GM18508 (cell line): ENCODE measurements at regions not wholly inside any gene's neighbourhood (a gene's known extent, or its start where the extent isn't known, plus 50 kb on each side); places are given as distances from the start of the nearest gene placed in this dataset.
"Not testable (repeated sequence)": the region's sequence is repeated elsewhere in the genome, so short reads cannot be mapped to it uniquely, and the experiment has no call there.

ENCODE experiments used
- ATAC-seq: cut with Tn5 transposase; IDR thresholded peaks from one replicate; pipeline ENCODE4 v1.9.1; 2021; ENCODE audit warnings: moderate number of reproducible peaks; ENCODE audit not compliant: insufficient read depth, unreplicated experiment

DNA sequence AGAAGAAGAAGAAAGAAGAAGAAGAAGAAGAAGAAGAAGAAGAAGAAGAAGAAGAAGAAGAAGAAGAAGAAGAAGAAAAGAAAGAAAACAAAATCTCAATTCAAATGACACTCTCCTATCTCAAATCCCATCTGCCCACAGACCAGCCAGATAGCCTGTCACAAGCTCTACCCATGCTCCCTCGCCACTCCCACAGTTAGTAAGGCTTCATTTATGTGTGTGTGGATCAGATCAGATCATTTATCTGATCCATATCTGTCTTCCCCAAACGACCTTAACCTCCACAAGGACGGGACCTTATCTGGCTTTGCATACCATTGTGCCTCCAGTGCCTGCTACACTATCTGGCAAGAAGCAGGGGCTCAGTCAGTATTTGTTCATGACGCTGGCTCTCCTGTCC lies 81.9 kb upstream of the RREB1 start:
- no peak for ATAC-seq

DNA sequence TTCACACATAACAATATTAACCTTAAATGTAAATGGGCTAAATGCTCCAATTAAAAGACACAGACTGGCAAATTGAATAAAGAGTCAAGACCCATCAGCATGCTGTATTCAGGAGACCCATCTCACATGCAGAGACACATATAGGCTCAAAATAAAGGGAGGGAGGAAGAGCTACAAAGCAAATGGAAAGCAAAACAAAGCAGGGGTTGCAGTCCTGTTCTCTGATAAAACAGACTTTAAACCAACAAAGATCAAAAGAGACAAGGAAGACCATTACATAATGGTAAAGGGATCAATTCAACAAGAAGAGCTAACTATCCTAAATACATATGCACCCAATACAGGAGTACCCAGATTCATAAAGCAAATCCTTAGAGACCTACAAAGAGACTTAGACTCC lies 78.8 kb upstream of the RREB1 start:
- ATAC-seq: not testable (repeated sequence)

DNA sequence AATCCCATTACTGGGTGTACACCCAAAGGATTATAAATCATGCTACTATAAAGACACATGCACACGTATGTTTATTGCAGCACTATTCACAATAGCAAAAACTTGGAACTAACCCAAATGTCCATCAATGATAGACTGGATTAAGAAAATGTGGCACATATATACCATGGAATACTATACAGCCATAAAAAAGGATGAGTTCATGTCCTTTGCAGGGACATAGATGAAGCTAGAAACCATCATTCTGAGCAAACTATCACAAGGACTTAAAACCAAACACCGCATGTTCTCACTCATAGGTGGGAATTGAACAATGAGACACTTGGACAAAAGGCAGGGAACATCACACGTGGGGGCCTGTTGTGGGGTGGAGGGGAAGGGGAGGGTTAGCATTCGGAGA lies 76.8 kb upstream of the RREB1 start:
- not testable (repeated sequence) for ATAC-seq

DNA sequence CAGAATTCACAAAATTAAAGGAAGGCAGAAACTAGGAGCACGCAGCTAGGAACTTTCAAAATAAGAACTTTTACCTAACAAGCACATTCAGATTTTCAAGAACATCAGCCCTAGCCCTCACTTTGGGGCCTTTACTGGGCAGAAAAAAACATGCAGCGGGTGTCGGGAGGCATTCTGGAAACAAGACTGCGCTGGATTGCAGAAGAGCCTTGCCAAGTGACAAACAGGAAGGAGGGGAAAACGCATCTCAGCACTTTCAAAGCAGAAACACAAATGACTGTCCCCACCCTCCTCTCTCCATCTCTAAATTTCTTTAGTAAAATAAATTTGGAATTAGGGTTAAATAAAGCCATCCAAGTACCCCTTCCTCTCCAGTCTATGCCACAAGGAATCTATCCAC lies 74.6 kb upstream of the RREB1 start:
- no peak for ATAC-seq

DNA sequence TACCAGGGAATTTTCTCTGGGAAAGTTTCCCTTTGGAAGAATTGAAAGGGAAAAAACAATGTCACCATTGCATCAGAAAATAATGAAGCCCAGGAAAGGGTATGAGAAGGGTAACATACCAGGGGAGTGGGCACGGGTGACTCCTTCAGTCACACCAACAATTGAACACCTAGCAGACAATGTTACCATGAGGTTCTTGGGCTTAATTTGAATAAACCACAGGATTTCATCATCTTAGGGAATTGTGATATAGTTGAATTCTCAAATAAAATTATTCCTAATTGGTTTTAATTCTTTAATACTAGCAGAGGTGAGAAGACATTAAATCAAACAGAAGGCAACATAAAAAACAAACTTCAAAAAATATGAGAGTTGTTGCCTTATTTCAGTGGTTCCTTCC lies 73.7 kb upstream of the RREB1 start:
- no peak for ATAC-seq

DNA sequence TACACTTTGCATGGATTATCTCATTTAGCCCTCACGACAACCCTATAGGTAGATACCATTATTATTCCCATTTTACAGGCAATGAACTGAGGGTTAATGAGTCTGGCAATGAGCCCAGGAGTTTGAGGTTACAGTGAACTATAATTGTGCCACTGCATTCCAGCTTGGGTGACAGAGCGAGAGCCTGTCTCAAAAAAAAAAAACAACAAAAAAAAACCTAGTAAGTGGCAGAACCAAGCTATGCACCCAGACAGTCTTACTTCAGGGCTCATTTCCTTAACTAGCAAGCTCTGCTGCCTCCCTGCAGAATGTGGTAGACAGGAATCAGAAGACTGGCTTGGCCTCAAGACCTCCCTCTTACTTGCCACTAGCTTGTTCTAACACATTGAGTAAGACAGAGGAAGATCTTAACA lies 71.9 kb upstream of the RREB1 start:
- no peak for ATAC-seq

DNA sequence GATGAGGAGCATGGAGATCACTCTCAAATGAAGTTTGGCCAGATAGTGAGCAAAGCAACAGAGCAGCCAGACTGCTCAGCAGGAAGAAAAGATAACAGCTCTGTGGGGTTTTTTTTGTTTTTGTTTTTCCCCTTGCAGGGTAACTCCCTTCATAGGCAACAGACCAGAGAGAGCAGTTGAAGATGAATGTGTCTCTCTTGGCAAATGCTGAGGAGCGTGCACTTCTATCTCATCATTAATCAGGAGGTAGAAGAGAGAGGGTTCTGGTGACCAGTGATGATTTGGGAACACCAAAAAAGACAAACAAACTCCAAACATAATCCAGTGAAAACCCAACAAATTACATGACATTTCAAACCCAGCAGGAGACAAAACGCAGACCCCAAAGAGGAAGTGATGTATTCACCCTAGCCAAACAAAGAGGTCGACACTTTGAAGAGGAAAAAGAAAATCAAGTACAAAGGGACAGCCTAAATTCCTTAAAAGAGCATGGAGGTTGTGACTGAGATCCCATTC lies 66.2 kb upstream of the RREB1 start:
- ATAC-seq: no peak

DNA sequence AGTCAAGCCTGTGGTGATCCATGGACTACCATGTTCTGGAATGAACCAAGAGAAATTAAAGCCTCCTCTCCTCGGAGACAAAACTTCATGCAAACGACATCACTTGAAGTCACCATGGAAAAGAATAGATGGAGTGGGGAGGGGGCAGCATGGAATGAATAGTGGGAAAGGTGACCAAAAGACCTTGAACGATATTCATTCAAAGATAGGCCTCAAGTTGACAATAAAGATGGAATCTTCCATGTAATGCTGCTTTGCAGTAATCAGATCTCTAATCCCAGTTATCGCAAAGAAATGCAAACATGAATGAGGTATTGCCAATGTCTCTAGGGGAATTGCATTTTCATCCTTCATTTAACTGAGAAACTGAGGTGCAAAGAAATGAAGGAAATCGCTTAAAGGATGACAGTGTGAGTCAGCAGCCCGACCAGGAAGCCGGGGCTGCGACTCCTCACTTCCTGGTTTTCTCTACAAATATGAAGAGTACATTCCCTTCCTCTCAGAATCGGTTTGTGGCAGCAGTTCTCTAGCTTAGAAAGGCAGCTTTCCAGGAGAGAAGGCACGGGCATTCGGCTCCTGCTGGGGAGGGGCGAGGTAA lies 65.6 kb upstream of the RREB1 start:
- no peak for ATAC-seq

DNA sequence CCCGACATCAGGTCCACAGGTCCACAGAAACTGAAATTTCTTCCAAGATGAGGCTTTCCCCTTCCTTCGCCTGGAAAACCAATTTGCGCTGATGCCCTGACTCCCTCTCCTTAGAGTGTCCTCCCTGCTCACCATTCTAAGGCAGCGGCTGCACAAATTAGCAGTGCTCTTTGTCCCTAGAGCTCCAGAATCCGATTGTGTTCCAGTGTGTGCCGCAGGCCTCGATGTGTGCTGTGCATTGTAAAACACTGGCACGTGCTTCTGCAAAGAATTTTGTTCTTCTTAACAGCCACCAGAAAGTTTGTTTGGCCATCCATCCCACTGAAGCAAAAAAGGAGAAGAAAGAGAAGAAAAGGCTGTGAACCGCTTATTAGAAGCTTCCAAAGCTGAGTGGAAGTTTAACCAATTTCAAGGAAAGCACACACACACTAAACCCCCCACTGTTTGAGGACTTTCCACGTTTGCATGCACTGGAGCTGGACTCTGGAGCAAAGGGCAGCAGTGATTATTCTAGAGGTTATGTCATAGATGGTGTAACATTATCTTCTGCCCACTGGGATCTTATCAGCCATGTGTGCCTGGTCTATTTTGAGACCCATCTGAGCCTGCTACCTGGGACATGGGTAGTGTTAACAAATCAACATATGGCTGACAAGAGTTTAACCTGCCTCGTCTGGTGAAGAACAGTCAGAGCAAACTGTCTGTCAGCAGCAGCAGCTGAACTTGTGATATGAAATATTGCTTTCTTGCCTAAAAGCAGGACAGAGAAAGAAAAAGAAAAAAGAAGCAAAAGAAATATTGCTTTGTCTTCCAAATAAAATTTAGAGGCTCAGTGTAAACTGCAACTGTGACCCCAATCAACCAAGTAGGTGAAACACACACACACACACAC lies 64.9 kb upstream of the RREB1 start:
- no peak for ATAC-seq

DNA sequence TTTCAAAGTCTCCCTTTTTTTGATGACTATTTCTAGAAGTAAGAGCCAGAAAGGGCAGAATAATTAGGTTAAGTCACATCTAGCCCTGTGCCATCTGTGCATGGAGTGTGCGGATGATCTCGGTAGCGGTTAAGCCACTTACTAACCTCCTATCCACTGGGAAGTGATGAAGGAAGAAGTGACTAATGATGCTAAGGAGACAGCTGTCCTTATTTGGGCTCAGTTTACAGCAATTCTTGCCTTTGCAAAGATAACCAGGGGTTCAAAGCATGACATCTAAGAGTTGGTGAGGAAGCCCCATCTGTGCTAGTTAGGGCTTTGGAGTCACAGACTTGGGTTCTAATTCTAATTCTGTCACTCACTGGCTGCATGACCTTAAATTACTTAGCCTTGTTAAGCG lies 62.4 kb upstream of the RREB1 start:
- ATAC-seq: no peak

DNA sequence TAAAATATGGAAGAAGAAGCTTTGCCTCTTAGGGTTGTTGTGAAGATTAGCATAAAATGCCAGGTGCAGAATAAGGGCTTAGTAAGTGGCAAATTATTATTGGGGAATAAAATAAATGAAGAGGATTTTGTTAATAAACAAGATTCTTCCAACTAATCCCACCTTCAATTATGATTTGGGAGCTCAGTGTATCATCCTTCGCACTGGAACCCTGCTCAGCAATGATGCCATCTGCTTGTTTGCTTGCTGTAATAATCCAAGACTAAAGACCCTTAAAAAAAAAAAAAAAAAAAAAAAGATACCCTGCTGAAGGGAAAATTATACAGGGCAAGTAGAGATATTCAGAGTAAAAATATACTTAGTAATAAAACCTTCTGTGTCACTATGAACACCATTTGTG lies 62.0 kb upstream of the RREB1 start:
- no peak for ATAC-seq

DNA sequence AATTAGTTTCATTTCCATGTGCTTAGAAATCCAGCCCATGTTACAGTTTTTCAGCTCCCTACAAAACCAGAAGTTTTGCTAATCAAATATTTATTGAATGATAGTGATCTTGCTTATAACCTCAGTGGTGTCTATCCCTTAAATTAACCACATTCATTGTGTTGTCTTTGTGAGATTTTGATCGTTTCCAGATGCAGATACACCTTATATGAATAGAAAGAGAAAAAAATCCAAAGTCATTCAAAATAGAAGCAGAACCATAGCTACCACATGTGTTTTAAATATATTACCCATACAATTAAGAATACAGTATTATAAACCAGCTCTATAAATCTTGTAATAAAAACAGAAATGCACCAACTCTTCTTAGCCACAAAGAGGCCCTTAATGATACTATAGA lies 60.6 kb upstream of the RREB1 start:
- no peak for ATAC-seq

DNA sequence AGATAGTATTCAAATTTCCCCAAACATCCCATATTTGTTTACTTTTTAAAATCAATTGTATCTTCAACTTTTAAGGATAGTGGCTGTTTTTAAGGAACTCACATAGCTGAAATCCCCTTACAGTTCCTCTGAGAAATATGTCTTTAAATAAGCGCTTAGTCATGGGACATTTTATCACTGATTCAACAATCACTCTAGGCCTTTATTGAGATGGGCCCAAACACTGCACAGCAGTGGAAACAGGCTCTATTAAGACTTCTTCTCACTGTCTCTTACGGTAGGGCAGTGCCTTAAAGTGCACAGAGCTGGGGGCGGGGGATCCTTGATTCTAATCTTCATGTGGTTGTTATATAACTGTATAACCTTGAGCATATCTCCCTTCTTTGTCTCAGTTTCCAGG lies 59.8 kb upstream of the RREB1 start:
- ATAC-seq: no peak

DNA sequence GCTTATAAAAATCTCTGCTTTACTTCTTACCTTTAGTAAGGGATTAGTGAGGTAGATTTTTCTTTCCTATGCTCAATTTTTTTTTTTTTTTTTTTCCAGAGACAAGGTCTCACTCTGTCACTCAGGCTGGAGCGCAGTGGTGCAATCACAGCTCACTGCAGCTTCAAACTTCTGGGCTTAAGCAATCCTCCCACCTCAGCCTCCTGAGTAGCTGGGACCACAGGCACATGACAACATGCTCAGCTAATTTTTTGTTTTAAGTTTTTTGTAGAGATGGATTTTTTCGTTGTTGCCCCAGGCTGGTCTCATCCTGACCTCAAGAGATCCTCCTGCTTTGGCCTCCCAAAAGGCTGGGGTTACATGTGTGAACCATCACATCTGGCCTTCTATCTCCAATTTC lies 58.9 kb upstream of the RREB1 start:
- ATAC-seq: no peak

DNA sequence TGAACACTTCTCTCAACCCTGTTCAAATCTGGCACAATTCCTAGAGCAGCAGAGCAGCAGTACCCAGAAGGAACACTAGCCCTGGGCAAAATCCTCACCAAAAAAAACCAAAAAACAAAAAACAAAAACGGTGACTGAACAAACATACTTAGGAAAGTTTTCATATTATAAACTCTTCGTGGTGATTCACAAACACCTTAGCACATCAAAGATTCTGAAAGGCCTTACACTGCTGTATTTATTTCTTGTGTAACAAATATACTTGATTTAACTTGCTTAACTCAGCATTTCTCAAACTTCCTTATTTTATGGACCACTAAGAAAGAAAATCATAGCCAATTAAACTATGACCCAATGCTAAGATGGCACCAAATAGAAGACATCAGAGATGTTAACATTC lies 57.8 kb upstream of the RREB1 start:
- no peak for ATAC-seq

DNA sequence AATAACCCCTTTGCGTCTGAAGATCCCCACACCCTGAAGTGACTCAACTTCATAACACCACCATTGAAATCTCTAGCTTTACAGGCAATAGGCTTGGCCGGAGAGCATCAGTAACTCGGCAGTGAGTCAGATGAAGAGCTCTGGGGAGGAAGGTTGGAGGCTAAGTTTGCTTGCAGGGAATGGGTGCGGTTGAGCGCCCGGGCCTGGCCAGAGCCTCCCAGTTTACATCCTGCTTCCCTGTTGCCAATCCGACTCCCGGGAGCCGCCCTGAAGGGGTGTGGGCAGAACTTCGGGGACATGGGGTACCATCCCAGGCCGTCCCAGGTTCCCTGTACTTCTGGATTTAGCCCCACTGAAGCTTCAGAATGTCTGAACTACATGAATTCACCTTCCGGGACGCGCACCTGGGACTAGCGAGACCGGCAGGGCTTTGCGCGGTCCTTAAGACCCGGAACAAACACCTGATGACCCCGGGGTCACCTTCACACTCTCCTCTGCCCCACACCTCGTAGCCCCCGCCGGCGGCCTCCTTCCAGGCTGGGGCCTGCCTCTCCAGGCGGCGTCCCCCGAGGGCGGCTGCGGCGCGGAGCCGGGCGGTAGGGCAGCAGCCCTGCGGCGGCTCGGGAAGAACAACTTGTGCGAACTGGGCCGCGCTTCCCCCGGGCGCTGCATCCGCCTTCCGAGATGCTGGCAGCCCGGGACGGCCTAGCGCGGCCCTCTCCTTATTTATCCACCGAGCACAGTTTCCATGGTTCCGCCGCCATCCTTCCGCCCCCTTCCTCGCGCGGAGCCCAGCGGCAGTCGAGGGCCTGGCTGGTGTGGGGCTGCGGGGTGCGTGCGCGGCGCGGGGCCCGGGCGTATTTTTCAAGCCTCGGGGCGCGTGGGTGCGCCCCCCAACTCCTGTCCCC lies 56.6 kb upstream of the RREB1 start:
- no peak for ATAC-seq

DNA sequence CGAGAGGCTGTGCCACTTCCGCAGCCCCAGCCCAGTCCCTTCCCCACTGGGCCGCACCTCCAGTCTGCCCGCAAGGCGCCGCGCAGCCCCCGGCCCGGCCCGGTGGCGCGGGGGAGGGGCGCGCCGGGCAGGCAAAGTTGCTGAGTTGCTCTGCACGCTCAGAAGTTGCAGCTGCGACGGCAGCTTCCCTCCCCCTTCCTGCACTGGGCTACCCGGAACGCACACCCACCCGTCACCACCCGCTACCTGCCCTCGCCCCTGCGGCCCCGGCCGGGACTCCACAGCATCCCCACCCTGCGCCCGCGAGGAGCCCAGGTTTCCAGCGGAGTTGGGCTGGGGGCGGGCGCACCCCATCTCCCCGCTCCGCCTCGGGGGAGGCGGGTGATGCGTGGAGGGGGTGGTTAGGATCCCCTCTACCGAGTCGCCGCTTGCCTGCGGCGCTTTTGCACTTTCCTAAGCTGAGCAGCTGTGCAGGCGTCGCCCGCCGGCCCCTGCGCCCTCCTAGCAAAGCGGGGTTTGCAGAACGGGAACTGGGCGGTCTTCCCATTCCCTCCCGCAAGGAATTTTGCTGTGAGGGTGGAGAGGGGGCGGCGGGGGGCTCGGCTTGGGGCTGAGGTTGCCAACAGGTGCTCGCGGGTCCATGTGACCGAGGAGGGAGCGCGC lies 55.9 kb upstream of the RREB1 start:
- no peak for ATAC-seq

DNA sequence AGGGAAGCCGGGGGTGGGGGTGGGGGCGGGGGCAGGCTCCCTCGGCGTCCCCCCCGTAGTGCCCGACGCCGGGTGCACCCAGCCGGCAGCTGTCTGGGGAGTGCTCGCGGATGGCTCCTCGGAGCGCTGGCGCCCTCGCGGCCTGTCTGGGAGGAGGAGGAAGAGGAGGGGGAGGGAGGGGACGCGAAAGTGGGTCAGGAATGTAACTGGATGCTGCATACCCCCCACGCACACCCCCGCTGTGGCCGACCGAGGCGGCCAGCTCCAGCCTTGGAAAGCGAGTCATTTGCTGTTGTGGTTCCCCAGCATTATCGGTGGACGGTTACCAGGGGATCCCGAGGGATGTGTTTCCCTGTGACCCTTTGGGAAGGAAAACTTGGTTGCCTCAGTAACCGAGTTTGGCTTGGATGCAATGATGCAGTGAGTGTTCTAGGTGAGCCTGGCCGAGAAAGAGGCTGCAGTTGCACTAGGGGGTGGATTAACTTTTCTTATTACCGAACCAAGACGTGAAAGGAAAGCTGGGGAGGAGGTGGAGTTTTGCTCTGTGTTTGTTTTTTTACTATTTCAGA lies 55.2 kb upstream of the RREB1 start:
- no peak for ATAC-seq

DNA sequence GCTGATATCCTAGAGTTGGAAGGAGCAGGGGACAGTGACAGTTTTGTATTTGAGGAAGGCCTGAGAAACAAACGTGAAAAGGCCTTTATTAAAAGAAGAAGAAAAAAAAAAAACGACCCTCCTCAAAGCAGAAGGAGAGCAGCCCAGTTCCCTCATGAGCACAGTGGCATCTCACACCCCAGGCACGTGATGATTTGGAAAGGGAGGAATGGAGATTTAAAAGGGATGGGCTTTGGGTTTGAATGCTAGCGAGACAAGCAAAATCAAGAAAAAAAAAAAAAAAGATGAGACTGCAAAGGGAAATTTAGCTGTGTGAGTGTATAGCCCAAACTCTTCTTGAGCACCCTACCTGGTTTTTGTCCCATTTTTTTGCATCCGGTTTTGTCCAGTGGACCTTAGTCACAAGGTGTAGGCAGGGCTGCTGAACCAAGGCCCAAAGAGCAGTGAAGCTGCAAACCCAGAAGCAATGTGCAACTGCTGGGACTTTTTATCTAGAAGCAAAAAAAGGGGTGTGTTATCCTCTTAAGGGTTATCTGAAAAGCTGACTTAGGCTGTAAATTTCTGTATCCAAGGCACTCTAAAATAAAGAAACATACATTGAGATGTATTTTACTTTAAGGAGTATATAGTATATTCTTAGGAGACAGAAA lies 54.5 kb upstream of the RREB1 start:
- no peak for ATAC-seq
